ENCODE measurements at regions not wholly inside any gene's neighbourhood (a gene's known extent, or its start where the extent isn't known, plus 50 kb on each side); places are given as distances from the start of the nearest gene placed in this dataset.
A peak's percentile ranks its signal among the peaks of the same experiment; 100 is the strongest.

DNA sequence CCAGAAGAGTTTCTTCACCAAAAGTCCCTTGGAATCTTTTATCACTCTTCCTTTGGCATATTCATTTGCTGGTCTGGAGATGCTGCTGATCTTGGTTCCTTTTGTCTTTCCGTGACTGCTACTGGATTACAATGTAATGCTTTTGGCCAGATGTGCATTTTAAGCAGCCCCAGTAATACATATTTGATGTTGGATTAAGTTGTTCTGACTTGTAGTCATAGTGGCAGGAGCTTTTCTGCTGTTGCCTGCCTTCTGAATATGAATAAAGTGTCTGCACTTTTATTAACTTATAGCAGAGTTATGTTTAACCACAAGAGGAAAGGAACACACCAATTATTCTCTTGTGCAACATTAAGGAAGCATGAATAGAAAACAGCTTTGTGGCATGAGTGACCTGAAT lies 360.0 kb upstream of the DDI1 start:
- no peak for DNase-seq

DNA sequence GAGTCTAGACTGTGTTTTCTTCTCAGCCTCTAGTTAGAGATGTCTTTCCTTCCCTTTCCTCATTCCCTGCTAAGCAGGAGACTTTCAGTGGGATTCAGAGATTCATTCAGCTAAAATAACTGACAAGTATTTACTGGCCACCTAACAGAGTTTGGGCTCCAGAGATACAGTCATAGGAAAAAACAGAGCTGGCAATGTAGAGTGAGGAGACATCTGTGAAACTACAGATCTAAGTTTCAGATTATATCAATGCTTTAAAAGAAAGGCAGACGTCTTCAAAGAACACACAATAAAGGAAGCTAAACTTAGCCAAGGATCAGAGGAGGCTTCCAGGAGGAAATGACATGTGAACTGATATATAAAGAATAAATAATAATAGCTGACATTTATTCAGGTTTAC lies 355.6 kb upstream of the DDI1 start:
- no peak for DNase-seq

DNA sequence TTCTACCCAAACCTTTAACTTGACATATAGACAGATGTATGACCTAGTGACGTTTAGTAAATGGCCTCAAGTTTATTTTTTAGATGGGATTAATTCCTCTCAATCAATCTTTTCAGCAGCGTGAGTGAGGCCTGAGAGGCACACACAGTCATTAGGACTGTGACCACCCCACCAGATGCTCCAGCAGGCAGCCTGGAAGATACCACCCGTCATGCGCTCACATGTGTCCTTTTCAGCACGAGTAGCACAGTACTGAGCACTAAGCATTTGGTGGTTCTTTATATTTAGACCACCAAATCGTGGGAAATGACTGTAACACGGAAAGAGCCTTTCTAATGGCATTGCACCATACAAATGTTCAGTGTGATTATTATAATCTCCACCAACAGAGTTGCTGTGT lies 354.6 kb upstream of the DDI1 start:
- DNase-seq, result no peak

DNA sequence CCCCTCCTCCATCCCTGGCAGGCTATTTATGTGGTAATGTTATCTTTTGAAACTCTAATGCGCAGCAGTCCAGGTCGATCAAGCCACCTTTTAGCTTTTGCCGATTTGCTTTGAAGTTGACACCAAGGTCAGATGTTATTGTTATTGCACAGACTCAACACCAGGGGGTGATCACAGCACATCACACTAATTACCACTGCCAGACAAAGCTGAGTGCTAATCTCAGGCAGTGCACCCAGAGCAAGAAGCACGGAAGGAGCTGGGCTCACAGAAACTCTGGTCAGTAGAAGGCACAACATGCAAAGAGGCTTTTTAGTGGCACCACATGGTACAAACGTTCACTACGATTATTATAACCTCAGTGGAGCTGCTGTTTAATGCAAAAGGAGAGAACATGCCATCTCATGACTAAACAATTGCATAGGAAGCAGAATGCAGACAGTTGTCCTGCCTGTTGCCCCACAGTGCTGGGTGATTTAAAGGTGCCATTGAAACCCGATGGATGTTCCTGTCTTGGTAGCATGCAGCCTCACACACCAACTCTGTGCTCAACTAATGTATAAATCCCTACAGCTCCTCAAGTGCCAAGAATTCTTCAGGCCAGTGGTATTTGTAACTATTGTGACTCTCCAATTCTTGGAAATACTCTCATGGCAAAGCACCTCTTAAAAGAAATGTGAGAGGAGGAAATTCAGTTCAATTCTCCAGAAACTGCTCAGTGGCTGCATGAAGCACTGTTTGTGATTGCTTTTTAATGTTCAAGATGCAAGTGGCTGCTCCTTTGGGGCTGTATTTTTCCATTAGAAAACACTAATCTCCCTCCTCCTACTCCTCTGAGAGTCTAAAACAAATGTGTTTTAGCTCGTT lies 353.9 kb upstream of the DDI1 start:
- peak; percentile 80 for DNase-seq

DNA sequence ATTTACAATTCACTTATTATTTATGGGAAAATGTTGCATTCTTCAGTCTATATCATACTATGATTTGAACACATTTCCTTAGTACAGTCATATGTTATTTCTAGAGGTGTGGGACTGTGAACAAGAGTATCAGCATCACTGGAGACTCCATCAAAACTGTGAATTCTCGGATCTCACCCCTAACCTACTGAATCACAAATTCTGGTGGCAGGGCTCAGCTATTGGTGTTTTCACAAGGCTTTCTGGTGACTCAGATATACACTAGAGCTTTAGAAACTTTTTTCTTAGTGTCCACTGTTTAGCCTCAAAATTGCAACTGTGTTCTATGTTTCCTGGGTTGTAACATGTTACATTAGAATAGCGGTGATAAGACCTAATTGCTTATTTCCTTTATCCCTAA lies 352.9 kb upstream of the DDI1 start:
- no peak for DNase-seq

DNA sequence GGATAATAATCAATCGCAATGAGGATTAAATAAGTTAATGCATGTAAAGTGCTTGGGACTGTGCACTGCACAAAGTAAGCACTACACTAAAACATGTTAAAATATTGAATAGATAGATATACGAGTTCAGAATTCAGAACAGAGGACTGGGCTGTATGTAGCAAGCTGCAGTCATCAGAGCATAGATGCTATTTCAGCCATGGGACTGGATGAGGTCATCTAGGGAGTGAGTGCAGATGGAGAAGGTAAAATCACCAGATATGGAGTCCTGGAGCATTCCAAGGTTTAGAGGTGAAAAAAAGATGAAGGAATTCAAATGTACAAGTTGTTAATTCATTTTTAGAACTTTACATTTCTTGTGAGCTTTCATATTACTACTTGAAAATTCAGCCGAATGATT lies 347.5 kb upstream of the DDI1 start:
- no peak for DNase-seq

DNA sequence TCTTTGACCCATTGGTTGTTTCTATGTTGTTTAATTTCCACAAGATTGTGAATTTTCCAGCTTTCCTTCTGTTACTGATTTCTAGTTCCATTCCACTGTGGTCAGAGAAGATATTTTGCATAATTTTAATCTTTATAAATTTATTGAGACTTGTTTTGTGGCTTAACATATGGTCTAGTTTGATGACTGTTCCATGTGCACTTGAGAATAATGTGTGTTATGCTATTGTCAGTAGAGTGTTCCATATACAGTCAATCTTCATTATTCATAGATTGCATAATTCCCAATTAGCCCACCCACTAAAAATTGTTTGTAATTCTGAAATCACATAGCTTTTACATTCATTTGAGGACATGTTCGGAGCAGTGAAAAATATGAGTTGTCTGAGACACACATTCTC lies 346.1 kb upstream of the DDI1 start:
- no peak for DNase-seq

DNA sequence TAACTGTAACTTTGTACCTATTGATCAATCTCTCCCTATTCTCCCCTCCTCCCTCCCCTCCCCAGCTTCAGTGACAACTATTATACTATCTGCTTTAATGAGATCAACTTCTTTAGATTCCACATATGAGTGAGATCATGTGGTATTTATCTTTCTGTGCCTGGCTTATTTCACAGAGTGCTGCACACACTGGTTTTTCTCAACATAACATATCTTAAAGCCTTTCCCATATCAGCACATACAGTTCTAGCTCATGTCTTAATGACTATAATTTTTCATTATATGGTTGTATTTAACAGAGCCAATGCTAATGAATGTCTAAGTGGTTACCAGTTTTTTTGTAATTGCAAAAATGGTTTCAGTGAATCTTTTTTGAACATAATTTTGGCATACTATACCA lies 340.3 kb upstream of the DDI1 start:
- no peak for DNase-seq

DNA sequence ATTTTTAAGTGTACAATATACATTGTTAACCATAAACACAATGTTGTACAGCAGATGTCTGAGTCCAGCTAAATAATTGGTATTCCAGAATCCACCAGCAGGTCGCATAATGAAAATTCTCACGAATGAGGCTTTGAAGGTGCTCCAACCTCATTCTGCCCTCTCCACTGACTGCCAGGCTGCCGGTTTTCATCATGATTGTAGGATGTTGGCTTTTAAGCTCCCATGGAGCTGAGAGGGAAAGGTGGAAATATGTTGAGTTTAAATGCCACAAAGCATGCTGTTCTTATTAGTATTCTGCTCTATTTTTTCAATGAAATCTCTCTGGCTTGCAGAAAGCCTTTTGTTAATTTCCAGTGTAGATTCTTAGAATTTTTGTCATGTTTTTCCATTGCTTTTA lies 337.2 kb upstream of the DDI1 start:
- DNase-seq, result no peak

DNA sequence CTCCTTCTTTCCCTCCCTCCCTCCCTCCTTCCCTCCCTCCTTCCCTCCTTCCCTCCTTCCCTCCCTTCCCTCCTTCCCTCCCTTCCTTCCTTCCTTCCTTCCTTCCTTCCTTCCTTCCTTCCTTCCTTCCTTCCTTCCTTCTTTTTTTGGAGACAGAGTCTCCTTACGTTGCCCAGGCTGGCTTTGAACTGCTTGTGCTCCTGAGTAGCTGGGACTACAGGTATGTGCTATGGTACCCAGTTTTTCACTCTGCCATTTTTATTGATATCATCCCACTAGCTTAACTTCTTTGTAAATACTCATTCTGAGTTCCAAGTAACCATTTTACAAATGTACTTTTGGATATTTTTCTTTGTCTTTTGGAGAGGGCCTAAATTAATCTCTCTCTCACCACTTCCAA lies 336.8 kb upstream of the DDI1 start:
- DNase-seq, result no peak

DNA sequence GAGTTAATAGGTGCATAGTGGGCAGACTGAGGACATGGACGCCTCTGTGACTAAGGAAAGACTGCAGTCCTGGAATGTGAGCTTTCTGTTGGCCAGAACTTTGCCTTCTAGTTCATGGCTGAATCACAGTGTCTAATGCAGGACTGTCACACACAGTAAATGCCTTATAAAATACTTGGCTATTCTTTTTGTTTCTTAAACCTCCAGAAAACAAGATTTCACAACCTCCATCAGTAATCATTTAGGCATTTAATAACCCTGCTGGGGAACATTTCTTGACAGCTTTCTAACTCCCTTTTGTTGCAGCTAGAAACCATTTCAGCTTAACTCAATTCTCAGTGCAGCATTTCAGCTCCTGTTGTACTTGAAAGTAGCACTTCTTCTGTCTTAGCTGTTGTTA lies 335.8 kb upstream of the DDI1 start:
- no peak for DNase-seq

DNA sequence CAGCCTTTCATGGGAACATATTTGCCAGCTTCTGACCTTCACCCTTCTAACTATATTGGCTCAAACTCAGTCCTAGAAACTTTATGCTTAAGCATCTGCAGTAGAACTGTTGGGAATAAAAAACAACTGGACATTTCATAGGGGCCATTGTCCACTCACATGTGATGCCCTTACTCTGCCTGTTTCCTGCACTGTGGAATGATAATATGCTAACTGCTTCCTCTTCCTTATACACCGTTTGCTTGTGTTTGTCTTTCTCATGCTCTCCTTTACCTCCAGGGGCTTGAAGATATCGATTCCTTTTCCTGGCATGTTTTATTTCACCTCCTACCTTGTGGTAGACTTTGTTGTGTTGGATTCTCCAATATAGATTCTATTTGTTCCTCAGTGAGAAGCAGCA lies 333.0 kb upstream of the DDI1 start:
- DNase-seq, result no peak

DNA sequence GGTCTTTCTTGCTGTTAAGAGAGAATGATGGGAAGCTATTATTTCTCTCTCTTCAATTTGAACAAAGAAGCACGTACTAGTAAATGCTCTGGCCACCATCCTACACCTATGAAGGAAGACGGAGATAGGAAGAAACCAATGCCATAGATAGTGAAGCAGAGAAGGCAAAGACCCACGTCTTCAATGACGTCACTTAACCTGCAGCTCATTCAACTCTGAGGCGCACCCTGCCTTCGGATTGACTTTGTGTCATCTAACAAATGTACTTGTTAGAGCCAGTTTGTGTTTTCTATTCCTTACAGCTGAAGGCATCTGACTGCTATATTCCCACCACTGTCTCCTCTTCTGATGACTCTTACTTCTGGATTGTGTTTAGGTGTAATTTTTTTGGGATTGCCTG lies 332.5 kb upstream of the DDI1 start:
- no peak for DNase-seq

DNA sequence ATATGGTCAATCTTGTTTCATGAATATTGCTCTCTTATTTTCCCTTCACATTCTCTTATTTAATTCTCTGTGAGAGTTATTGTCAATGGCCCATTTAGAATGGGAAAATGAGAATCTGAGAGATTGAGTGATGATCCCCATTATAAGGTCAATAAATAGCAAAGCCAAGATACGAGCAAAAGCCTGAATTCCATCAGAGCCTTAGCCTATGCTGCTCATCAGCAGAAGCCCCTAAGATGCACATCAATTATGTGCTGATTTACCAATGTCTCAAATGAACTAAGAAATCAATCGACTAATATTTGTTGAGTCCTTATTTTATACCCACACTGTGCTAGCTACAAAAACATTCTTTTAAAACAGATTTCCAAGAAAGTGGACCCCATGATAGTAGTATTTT lies 330.8 kb upstream of the DDI1 start:
- DNase-seq, result no peak

DNA sequence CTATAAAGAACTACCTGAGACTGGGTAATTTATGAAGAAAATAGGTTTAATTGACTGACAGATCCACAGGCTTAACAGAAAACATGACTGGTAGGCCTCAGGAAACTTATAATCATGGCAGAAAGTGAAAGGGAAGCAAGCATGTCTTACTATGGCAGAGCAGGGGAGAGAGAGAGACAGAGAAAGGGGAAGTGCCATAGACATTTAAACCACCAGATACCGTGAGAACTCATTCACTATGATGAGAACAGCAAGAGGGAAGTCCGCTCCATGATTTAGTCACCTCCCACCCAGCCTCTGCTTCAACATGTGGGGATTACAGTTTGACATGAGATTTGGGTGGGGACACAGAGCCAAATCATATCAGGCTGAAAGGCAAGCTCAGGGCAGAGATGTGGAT lies 327.1 kb upstream of the DDI1 start:
- DNase-seq, result no peak

DNA sequence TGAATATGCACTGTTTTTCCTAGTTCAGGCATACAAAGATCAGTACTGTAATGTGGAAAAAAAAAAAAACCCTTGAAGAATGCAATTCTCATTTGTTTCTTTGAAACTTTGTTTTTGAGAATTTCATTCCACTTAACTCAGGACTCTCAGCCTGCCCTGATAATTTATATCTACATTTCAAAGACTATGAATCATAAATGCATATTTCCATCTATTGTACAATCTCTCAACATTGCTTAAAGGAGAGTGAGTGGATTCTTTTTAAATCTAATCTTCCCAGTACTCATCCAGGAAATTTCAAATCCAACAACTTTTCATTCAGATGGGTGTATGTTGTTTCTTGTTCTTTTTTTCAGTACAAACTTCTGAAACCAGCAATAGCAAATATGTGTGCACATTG lies 322.2 kb upstream of the DDI1 start:
- no peak for DNase-seq

DNA sequence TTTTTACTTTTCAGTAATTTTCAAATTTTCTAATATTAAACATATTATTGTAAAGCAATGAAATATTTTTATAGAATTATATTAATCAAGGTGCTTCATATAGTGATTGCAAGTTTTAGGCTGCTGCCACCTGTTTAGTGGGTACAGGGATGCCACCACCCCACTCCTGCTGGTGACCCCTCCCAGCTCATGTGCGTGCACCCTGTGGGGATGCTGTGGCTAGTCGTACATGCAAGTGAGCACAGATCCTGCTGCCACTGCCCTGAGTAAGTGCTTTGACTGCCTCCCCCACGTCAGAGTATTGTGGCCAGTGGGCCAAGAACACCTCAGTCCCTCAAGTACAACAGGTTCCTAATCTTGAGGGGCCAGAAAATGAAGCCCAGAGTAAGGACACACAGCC lies 320.1 kb upstream of the DDI1 start:
- no peak for DNase-seq

DNA sequence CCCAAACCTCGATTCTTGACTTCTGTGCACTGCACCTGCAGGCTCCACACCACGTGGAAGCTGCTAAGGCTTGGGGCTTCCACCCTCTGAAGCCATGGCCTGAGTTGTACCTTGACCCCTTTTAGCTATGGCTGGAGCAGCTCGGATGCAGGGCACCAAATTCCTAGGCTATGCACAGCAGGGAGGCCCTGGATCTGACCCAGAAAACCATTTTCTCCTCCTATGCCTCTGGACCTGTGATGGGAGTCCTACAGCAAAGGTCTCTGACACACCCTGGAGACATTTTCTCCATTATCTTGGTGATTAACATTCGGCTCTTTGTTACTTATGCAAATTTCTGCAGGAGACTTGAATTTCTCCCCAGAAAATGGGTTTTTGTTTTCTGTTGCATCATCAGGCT lies 309.2 kb upstream of the DDI1 start:
- no peak for DNase-seq

DNA sequence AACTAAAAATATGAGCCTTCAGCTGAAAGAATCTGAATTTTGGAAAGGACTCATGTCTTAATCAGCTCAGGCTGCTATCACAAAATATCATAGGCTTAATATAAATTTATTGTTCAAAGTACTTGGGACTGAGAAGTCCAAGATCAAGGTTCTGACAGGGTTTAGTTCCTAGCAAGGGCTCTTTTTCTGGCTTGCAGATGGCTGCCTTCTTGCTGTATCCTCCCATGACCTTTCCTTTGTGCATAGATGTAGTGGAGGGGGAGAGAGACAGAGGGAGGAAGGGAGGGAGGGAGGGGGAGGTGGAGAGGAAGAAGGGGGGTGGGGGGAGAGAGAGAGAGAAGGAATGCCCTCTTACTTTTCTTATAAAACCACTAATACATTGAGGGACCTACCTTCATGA lies 306.8 kb upstream of the DDI1 start:
- no peak for DNase-seq

DNA sequence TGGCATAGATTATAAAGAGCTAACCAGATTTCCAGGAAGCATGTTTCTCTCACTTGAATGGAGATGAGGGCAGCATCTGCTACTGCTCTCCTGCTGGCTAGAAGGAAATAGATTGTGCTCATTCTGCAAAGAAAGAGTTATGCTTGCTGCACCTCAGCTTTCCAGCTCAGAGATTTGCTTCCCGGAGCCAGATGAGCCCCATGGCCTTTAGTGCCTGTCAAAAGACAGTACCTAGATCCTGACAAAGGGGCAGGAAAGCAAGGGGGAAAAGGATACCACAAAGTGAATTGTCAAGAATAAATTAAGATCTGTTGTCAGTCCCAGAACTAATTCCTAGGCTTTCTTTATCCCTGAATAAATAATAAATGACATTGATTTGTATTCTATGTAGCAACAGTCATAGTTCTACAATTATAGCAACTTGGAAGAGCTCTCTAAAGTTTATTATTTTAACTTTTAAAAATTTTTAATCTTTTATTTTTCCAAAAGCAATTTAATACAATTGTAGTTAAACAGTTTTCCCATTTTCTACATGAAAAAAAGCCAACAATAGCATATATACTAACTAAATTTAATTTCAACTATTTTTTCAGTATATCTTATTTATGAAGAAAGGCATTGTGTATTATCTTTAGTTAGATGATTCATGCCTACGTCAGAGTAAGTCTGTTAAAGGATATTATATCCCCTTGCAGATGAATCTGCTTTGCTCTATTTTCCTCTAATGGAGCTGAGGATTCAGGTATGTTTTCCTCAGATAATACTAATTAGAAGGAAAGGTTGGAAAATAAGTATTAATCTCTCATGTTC lies 306.1 kb upstream of the DDI1 start:
- no peak for DNase-seq

DNA sequence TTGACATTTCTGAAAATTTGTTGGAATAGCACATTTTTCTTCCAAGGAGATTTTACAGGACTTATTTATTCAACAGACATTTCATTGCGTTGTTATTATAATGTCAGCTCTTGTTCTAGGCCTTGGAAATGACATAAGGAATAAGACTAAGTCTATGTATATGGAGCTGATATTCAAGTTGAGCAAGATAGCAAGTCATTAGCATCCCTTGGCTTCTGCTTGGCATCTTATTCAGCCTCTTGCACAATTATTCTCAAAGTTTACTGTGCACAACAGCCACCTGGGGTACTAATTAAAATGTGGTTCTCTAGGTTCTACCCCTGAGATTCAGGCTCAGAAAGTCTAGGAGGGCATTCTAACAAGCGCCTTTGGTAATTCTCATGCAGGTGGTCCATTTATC lies 304.8 kb upstream of the DDI1 start:
- no peak for DNase-seq

DNA sequence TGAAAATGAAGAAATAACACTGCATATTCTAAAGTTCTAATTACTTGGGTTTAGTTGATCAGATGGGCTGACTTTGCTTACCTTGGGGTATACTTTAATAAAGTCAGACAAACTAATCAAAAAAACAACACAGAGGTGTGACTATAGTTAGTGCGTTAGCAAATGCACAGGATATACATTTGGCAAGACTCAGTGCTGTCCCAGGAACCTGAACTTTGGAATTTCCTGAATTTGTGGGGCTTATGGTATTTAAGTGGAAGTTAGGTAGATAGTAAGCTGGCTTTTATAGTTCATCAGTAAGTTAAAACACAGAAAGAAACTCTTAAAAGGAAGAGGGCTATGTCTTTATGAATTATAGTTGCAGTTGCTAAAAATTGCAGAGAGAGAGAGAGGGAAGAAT lies 302.6 kb upstream of the DDI1 start:
- no peak for DNase-seq

DNA sequence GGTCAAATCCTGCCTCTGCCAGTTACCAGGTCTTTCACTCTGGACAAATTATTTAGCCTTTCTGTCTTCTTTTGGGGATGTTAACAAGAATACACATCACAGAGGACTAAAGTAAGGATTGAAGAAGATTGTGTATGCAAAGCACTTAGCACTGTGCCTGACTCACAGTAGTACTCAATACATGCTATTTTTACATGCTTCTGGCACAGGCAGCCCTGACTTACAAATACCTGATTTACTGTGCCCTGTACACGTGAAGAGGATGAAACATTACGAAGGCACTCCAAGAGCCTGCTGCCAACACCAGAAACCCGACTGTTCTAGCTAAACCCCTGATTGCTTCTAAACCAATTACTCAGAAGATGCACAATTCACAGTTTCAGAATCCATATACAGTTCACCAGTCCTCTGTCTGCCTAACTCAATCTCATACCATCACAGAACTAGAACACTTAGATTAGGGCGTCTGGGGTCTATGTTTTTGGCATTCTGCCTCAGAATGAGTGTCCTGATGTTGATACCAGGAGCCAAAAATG lies 300.9 kb upstream of the DDI1 start:
- DNase-seq, result no peak

DNA sequence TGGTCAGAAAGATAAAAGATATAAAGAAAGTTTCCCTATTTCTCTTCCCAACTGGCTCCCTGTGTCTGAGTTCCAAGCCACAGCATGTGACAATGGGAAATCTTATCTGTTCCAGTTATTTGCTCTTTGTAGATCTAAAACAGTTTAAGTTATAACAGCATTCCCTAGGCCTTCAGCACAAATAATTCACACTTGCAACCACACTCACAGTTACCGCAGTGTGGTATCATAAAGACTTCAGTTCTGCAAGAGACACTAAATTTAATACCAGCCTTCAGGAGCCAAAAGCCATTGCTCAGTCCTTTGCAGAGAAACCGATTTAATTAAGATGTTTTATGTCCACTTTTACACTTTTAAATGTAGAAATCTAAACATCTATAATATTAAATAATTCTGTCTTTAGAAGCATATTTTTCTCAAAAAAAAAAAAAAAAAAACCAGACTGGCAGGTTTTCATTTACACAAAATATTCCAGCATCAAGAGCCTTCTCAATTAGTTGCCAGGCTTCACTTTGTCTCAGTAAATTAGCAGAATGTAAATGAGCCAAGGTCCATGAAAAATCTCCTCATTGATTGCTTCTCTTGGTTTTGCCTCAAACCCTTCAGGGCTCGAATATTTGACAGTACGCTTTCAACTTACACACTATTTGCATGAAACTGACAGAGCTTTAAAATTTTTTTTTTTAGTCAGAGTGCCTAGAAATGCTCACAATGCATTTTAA lies 300.0 kb upstream of the DDI1 start:
- DNase-seq, result peak; percentile 51
